IPS-20b (cell line): ENCODE measurements at regions not wholly inside any gene's neighbourhood (a gene's known extent, or its start where the extent isn't known, plus 50 kb on each side); places are given as distances from the start of the nearest gene placed in this dataset.

Experiments used
- H3K27ac ChIP-seq: one replicate; pipeline ENCODE4 v1.5.1; 2013; ENCODE audit warnings: low read length
- H3K27me3 ChIP-seq: 2 replicates; pipeline ENCODE4 v1.6.1; 2013; ENCODE audit warnings: mild to moderate bottlenecking, low read length, inconsistent platforms; ENCODE audit not compliant: insufficient read depth
- H3K36me3 ChIP-seq: 2 replicates; pipeline ENCODE4 v1.6.1; 2013; ENCODE audit warnings: low read depth, mild to moderate bottlenecking, inconsistent platforms, low read length, moderate library complexity; ENCODE audit not compliant: insufficient read depth
- H3K4me1 ChIP-seq: 2 replicates; pipeline ENCODE4 v1.6.1; 2013; ENCODE audit warnings: mild to moderate bottlenecking, control low read depth, inconsistent platforms, low read length, moderate library complexity; ENCODE audit not compliant: insufficient read depth
- H3K4me3 ChIP-seq: 2 replicates; pipeline ENCODE4 v1.5.1; 2013; ENCODE audit warnings: mild to moderate bottlenecking, low read length, inconsistent platforms
- H3K9ac ChIP-seq: 2 replicates; pipeline ENCODE4 v1.6.1; 2013; ENCODE audit warnings: low read depth, mild to moderate bottlenecking, inconsistent platforms, low read length, moderate library complexity
- H3K9me3 ChIP-seq: 2 replicates; pipeline ENCODE4 v1.6.1; 2013; ENCODE audit warnings: mild to moderate bottlenecking, low read depth, low read length, inconsistent platforms; ENCODE audit not compliant: insufficient read depth

DNA sequence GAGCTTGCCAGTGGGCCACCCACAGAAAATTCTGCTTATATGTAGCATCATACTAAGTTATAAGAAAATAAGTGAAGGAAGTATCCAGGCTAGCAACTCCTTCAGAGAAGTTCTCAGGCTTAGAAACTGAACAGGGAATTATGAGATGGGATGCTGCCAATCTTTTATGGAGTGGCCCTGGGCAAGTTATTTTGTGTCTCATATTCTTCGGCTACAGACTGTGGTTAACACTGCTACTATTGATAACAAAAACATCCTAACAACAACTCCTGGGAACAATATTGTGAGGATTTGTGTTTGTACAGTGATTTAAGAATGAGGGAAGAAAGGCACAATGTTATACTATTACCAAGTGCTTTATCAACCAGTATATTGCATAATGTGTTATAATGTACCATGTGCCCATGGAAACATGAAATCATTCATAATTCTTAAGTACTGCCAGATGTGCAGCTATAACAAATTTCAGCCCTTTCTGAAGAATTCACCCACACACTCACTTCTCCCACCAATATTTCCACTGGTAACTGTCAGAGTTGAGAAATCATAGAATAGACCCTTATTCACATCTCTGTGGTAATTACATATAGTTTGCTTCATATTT is 113.3 kb upstream of the SOX5 start:
- H3K27me3 ChIP-seq, result no peaks in the 10 kb centered on the region
- no peak overlapping the region for H3K4me3 ChIP-seq
- no peaks in the 10 kb centered on the region for H3K4me1 ChIP-seq
- no peak overlapping the region for H3K27ac ChIP-seq
- no peaks in the 10 kb centered on the region for H3K9me3 ChIP-seq
- H3K36me3 ChIP-seq, result no peaks in the 10 kb centered on the region
- H3K9ac ChIP-seq, result no peak overlapping the region

DNA sequence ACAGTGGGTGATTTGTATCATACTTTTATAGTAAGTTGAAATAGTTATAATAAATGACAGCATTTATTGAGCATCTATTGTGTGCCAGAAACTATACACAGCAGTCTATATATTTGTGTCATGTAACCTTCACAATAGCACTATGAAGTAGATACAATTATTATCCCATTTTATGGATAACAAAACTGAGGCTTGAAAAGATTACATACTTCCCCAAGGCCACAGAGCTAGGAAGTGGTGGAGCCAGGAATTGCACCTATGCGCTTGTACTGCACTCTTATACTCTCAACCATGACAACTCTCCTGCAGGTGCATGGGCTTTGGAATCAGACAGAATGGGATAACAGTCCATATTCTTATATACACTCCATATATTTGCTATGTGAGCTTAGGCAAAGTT is 110.6 kb upstream of the SOX5 start:
- Histone ChIP-seq H3K27ac (no peak overlapping the region), H3K4me1 (no peaks in the 10 kb centered on the region), H3K4me3 (no peak overlapping the region), H3K27me3 (no peaks in the 10 kb centered on the region), H3K9me3 (no peaks in the 10 kb centered on the region), H3K36me3 (no peaks in the 10 kb centered on the region), H3K9ac (no peak overlapping the region)

DNA sequence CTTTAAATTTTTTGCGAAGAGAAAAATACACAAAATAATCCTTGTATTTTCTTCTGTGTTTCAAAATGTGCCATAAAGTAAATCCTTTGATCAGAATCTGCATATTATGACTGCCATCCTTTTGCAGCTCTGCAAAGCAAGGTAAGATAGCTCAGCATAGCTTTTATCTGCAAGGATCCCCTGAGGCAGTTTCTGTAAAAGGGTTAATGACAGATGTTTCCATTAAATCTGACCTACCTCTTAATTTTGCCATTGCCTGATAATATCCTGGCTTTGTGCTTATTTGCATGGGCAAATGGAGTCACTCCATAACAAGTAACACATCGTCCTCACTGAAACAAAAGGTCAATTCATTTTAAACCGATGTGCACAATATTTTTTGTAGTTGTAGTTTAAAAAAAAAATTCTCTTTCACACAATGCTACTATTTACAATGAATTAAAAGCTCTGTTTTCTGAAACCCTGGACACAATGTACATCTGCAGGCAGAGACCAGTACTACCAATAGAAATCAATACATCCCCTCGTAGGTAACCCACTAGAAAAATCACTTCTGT is 108.5 kb upstream of the SOX5 start:
- H3K4me3 ChIP-seq, result no peak overlapping the region
- H3K36me3 ChIP-seq, result no peaks in the 10 kb centered on the region
- no peaks in the 10 kb centered on the region for H3K4me1 ChIP-seq
- no peaks in the 10 kb centered on the region for H3K9me3 ChIP-seq
- no peaks in the 10 kb centered on the region for H3K27me3 ChIP-seq
- no peak overlapping the region for H3K27ac ChIP-seq
- H3K9ac ChIP-seq, result no peak overlapping the region

DNA sequence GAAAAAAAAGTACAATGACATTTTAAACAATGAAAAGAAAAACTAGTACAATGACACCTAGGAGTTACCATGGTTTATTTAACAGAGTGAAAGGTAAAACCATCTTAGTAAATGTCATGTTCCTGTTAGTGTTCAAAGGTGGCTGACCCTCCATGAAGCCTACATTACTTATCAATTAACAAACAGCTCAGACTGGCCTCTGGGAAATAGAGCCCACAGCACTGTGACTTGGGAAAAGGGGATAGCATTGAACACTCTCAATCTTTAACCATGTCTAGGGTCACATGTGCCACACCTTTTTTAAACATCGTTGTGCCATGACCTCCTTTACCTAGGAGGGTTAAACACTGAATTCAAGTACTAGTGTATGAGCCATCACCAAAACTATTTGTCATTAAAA is 106.3 kb upstream of the SOX5 start:
- no peaks in the 10 kb centered on the region for H3K27me3 ChIP-seq
- H3K9ac ChIP-seq, result no peak overlapping the region

DNA sequence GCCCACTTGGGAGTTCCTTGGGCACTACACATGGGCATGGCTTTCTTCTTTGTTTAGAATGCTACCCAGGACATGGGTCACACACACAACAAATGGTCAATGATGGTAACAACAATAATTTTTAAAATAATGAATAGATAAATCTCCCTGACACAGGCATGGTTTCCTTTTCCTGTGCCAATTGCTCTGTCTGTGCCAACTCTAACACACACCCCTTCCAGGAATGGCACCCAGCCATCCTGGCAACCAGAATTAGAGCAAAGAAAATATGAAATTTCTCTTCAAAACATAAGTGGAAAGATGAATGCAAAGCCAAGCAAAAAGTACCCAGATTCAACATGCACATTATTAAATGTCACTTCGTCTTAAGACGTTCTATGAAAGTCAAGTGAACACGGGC is 104.9 kb upstream of the SOX5 start:
- Histone ChIP-seq H3K9ac (no peak overlapping the region), H3K36me3 (no peaks in the 10 kb centered on the region), H3K4me3 (no peak overlapping the region), H3K9me3 (no peaks in the 10 kb centered on the region), H3K27me3 (no peaks in the 10 kb centered on the region), H3K27ac (no peak overlapping the region), H3K4me1 (no peaks in the 10 kb centered on the region)

More for the DNA sequence above, 106.3 kb upstream of the SOX5 start:
- no peak overlapping the region for H3K27ac ChIP-seq
- H3K4me3 ChIP-seq, result no peak overlapping the region
- no peaks in the 10 kb centered on the region for H3K9me3 ChIP-seq
- no peaks in the 10 kb centered on the region for H3K36me3 ChIP-seq
- no peaks in the 10 kb centered on the region for H3K4me1 ChIP-seq

DNA sequence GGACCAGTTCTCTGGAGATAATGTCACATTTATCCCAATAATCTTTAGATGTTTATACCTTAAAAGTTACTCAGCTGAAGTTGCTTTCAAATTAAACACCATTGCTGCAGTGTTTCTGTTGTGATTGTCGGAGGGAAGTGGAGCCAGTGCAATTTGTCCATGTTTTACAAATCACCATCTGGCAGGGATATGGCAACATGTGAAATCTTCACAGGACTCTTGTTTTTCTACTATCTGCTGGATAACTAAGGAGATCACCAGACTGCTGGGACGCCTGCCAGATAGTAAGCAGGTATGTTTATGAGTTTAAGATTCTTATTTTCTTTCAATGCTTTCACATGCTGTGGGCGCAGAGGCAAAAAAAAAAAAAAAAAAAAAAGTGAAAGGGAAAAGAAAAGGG is 100.3 kb upstream of the SOX5 start:
- Histone ChIP-seq H3K27me3 (no peaks in the 10 kb centered on the region), H3K4me3 (no peak overlapping the region), H3K9me3 (peaks cover 7% of the 10 kb centered on the region; the same call in 1 of the 2 replicates), H3K4me1 (no peaks in the 10 kb centered on the region), H3K27ac (no peak overlapping the region), H3K36me3 (no peaks in the 10 kb centered on the region), H3K9ac (no peak overlapping the region)

DNA sequence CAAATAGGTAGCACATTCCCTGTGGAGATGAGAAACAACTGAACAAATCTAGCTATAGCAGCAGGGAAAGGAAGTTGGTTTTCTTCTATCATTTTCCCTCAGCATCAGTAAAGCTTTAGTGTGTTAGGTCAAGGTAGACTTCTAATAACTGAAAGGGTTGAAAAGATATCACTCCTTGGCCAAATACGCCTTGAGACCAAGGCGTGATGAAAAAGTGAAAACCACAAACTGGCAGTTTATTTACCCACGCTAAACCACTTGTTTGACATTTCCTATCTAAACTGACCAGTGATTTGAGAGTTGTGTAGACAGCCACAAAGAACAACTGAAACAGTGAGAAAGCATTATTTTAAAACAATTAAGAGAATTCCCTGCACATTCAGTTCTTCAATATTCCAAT is 99.6 kb upstream of the SOX5 start:
- H3K4me1 ChIP-seq, result no peaks in the 10 kb centered on the region
- H3K36me3 ChIP-seq, result no peaks in the 10 kb centered on the region
- H3K9me3 ChIP-seq, result peaks cover 7% of the 10 kb centered on the region; the same call in 1 of the 2 replicates
- no peak overlapping the region for H3K4me3 ChIP-seq
- no peak overlapping the region for H3K9ac ChIP-seq
- H3K27ac ChIP-seq, result no peak overlapping the region
- H3K27me3 ChIP-seq, result no peaks in the 10 kb centered on the region

DNA sequence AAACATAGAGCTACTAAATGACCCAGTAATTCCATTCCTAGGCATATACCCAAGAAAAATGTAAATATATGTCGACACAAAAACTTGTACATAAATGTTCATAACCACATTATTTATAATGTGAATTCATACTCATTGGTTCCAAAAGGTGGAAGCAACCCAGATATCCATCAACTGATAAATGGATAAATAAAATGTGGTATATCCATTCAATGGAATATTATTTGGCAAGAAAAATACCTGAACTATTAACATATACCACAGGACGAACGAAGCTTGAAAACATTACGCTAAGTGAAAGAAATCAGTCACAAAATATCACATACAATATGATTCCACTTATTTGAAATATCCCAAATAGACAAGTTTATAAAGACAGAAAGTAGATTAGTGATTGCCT is 99.0 kb upstream of the SOX5 start:
- H3K36me3 ChIP-seq, result no peaks in the 10 kb centered on the region
- H3K27ac ChIP-seq, result no peak overlapping the region
- H3K9me3 ChIP-seq, result peaks cover 7% of the 10 kb centered on the region; the same call in 1 of the 2 replicates
- H3K27me3 ChIP-seq, result no peaks in the 10 kb centered on the region
- no peak overlapping the region for H3K4me3 ChIP-seq
- no peak overlapping the region for H3K9ac ChIP-seq
- no peaks in the 10 kb centered on the region for H3K4me1 ChIP-seq

DNA sequence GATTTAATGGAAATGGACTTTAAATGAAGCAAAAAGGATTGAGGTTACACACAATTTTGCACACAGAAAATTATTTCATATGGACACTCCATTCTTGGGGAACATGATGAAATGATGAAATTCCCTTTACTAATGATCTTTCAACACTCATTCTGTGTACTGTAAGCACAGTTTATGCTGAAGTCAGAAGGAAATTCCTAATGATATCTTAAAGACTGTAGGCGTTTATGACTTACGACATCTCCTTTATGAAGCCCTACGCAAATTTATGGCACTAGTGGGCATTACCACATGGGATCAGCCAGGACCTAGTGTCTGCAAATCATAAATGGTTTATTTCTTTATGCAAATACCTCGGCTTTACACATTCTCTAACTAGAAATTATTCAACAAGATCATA is 97.9 kb upstream of the SOX5 start:
- Histone ChIP-seq H3K4me1 (no peaks in the 10 kb centered on the region), H3K9ac (no peak overlapping the region), H3K9me3 (peaks cover 7% of the 10 kb centered on the region; the same call in 1 of the 2 replicates), H3K27me3 (no peaks in the 10 kb centered on the region), H3K36me3 (no peaks in the 10 kb centered on the region), H3K4me3 (no peak overlapping the region), H3K27ac (no peak overlapping the region)

DNA sequence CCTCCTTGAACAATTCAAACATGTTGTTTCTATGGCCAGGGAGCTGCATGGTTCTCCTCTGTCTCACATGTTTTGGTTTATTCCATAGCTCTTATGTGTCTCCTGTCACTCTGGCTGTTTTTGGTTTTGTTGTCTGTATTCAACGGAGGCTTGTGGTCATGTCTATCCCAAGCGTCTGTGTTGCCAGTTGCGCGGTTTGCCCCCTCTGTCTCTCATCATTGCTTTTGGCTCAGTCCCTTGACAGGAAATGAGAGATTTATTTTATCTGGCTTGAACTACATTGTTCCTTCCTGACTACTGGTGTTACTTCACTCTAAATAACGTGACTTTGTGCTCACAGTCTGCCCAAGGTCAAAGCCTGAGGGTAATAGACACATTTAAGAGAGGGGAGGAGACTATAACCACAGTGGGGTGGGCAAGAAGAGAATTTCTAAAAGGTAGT is 96.4 kb upstream of the SOX5 start:
- no peaks in the 10 kb centered on the region for H3K36me3 ChIP-seq
- no peaks in the 10 kb centered on the region for H3K4me1 ChIP-seq
- H3K27me3 ChIP-seq, result no peaks in the 10 kb centered on the region
- H3K9ac ChIP-seq, result no peak overlapping the region
- no peak overlapping the region for H3K4me3 ChIP-seq
- H3K9me3 ChIP-seq, result peaks cover 7% of the 10 kb centered on the region; the same call in 1 of the 2 replicates
- no peak overlapping the region for H3K27ac ChIP-seq

DNA sequence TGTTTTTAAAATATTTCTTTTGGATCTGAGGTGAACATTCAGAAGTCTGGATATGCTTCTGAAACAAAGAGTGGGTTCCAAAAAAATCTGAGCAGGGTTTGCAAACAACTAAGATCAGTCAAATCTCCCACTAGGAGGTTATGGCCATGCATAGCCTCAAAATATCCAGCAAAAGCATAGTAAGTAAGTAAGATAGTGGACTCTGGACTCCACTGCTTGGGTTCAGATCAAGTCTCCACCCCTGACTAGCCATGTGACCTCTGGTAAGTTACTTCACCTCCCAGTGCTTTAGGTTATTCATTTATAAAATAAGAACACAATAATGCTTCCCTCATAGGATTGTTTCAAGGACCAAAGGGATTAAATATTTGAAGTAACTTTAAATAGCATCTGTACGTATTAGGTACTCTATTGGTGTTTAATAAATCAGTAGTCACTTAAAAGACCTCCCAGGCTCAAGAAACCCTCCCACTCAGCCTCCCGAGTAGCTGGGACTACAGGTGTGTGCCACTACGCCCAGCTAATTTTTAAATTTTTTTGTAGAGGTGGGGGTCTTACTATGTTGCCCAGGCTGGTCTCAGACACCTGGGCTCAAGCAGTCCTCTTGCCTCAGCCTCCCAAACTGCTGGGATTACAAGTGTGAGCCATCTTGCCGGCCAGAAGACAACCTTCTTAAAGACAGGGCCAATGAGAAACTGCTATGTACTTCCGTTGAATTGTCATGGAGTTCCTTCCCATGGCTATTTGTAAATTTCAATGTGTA is 95.7 kb upstream of the SOX5 start:
- Histone ChIP-seq H3K27ac (no peak overlapping the region), H3K36me3 (no peaks in the 10 kb centered on the region), H3K4me3 (no peak overlapping the region), H3K4me1 (no peaks in the 10 kb centered on the region), H3K9me3 (peaks cover 7% of the 10 kb centered on the region; the same call in 1 of the 2 replicates), H3K9ac (no peak overlapping the region), H3K27me3 (no peaks in the 10 kb centered on the region)

DNA sequence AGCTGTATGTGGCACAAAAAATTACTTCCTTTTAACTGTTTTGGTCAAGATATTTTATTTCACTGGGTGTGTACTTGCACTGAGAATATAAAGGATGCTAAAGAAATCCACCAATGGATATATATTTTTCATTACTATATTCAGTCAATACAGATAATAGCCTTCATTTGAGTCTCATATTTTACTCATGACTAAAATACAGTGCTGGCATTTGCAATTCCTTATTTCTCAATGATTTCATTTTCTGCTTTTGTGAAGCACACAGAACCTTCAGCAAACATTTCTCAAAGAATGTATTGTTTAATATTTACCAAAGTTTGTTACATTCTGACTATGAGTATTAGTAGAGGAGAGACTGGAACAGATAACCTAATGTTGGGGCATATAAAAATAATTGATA is 93.2 kb upstream of the SOX5 start:
- Histone ChIP-seq H3K27ac (no peak overlapping the region), H3K9ac (no peak overlapping the region), H3K4me1 (peaks cover 5% of the 10 kb centered on the region; the same call in 1 of the 2 replicates), H3K27me3 (no peaks in the 10 kb centered on the region), H3K9me3 (no peaks in the 10 kb centered on the region), H3K4me3 (no peak overlapping the region), H3K36me3 (no peaks in the 10 kb centered on the region)
